ENCODE measurements at regions not wholly inside any gene's neighbourhood (a gene's known extent, or its start where the extent isn't known, plus 50 kb on each side); places are given as distances from the start of the nearest gene placed in this dataset.

DNA sequence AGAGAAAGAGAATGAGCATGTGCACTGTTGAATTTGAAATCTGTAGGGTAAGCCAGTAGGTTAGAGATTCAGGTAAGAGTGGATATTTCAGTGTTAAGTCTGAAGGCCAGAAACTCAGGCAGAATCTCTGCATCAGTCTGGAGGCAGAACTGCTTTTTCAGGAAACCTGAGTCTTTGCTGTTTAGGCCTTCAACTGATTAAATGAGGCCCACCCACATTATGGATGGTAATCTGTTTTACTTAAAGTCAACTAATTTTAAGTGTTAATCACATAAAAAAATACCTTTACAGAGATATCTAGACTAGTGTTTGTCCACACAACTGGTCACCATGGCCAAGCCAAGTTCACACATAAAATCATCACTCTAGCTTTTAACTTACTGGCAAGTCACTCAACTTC, 205.0 kb upstream of the DDHD1 start:
- DNase-seq (ENCODE audit: low read depth in 2 of 2), result no peak

DNA sequence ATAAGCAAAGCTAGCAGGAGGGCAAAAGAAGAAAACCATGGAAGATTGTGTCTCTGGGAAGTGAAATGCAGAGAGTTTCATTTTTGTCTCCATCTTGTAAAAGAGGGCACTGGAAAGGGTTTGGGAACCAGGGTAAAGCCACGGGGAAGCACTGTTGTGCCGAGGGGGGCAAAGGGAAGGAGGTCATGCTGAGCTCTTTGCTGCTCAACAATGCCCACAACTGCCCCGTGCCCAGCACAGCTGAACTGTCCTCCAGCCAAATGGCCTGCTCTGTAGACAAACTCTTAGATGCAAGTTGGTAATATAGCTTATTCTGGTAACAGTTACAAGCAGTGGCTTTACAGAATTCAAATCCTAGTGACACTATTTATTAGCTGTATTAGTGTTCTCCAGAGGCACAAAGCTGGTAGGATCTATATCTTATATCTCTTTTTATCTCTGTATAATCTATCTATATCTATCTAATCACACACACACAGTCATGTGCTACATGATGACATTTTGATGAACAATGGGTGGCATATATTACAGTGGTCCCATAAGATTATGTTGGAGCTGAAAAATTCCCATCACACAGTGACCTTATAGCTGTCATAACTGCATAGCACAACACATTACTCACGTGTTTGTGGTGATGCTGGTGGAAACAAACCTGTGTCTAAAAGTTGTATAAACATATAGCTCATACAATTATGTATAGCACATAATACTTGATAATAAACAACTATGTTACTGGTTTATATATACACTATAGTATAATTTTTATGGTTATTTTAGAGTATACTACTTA, 203.4 kb upstream of the DDHD1 start:
- DNase-seq (ENCODE audit: low read depth in 2 of 2), result no peak

DNA sequence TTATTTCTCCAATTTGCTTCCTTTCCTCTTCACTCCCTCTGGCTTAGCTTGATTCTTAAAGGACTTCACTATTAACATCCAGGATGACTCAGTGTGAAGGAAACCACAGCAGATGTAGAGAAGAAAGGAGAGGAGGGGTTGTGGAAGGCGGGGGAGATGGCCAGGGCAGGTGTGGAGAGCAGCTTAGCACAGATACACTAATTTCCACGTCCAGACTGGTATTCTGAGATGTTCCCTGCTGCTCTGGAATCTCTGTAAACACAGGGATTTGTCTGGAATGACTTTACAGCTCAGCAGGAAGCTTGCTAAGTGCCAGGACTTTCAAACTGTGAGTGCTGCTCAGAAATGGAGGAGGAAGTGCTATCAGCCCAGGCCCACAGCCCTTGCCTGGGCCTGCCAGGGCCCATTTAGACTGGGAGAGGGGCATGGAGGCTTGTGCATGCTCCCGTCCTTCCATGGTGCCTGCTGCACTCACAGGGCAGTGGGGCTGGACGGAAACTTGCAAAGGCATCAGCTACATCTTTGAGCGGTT, 202.5 kb upstream of the DDHD1 start:
- DNase-seq (ENCODE audit: low read depth in 2 of 2), result no peak

DNA sequence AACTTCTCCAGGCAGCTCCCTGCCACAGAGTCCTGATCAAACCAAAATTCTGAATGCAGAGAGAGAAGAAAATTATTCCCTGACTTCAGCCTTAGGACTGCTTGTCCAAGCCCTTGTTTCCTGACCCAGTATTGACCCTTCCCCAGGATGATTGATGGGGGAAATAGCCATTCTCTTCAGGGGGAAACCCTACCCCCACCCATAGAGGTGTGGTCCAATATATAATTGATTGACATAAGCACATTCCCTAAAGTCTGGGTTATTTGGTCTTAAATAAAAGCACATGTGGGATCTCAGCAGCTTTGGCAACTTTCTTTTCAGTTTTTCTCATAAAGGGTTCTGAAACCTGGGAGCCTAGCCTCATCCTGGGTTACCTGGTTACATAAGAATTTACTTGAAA, 201.2 kb upstream of the DDHD1 start:
- DNase-seq (ENCODE audit: low read depth in 2 of 2), result no peak

- no peak for DNase-seq (ENCODE audit: low read depth in 2 of 2)
These were observed 197.7 kb upstream of the DDHD1 start for GRCh38 chr14:53350866-53351265.

- DNase-seq (ENCODE audit: low read depth in 2 of 2), result no peak
These were observed 197.3 kb upstream of the DDHD1 start for GRCh38 chr14:53350429-53350828.

DNA sequence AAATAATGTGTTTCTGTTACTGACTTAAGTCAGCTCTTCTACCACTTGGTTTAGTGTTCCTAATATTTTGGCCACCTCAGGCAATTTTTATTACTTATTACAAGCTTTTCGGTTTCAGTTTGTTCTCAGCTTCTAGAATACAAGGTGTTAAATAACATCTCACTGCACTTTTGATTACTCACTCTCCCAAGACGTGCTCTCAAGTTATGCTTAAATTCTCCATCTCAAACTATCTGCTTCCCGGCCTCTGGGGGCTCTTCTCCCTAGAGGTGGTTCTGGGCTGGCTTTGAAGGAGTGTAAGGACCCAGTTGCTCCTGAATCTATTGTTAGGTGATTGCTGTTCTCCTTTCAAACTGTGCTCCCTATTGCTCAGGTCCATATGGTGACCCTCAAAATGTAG, 193.9 kb upstream of the DDHD1 start:
- no peak for DNase-seq (ENCODE audit: low read depth in 2 of 2)

DNA sequence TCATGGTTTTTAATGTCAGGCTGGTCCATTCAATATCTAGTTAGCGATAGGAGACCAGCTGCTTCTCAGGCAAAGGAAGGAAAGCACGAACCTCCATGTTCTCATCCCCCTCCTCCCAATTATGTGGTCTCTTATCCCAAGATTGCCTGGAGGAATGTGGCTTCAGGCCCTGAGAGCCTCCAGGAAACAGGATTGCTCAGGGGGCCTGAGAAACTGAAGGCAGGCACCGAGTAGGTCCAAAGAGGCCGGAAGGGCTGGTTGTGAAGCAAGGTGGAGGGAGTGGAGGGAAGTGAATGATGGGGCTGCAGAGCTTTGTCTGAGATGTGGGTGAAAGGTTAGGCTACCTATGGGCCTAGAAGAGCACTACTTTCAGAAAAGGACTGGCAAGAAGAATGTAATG, 188.2 kb upstream of the DDHD1 start:
- DNase-seq (ENCODE audit: low read depth in 2 of 2), result no peak

DNA sequence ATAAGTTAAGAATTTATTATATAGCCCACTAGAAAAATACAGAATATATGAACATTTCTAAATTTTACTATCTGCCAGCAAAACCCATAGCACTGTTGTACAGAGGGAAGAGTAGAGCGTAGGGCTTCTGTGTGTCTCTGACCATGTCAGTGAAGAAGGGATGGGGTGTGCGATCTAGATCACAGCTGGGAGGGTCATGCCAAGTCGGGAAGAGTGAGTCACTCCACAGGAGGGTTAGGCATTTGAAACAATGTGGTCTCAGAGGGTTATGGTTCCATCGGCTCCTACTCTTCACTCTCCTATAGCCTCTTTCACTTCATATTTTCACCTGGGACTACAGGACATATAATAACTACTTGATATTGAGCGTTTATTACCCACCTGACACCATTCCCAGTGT, 185.1 kb upstream of the DDHD1 start:
- no peak for DNase-seq (ENCODE audit: low read depth in 2 of 2)

- no peak for DNase-seq (ENCODE audit: low read depth in 2 of 2)
These were observed 183.6 kb upstream of the DDHD1 start for GRCh38 chr14:53336729-53337128.

DNA sequence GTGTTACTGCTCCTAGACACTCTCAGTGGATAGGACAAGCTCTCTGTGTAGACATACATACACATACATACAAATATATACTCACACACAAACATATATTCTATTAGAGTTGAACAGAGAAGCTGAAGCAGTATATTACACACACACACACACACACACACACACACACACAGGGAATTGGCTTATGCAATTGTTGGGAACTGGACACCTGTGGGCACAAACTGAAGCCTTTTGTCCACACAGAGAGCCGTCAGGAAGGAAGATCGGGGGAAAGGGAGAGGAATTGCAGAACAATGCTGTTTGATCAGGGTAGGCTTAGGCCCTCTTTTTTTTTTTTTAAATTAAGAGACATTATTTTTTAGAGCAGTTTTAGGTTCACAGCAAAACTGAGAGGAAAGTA, 180.7 kb upstream of the DDHD1 start:
- no peak for DNase-seq (ENCODE audit: low read depth in 2 of 2)

GRCh38 chr14:53331921-53332320, 178.8 kb upstream of the DDHD1 start:
- no peak for DNase-seq (ENCODE audit: low read depth in 2 of 2)

DNA sequence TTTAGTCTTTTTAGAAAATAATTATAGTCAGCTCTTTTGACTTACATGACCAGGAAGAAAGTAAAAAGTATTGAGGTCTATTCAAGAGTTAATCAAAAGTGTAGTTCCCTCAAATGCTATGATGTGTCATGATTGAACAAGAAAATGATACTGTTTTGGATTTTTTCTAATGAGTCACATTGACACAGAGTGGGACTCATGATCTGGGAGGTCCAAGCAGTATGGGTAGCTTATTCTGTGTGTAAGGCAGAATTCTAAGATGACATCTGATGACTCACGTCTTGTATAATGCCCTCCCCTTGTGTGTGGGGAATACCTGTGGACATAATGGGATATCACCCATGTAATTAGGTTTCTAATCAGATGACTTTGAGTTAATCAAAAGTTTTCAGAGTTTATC, 178.1 kb upstream of the DDHD1 start:
- no peak for DNase-seq (ENCODE audit: low read depth in 2 of 2)

DNA sequence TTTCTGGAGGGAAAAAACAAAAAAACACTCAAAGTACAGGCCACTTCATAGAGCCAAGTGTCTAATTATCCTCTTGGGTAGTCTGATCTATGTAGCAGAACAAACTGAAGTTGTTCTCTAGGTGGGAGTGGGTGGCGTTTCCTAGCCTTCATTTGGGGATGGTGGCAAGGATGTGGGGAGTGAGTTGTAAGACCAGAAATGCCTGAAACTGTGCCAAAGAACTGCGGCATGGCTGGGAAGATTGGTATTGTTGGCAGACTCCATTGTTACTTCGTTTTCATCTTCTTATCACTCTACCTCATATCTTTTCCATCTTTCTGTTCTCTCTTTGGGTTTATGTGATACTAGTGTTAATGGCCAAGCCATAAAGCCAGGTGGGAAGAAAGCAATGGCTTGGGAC, 177.3 kb upstream of the DDHD1 start:
- DNase-seq (ENCODE audit: low read depth in 2 of 2), result no peak

DNA sequence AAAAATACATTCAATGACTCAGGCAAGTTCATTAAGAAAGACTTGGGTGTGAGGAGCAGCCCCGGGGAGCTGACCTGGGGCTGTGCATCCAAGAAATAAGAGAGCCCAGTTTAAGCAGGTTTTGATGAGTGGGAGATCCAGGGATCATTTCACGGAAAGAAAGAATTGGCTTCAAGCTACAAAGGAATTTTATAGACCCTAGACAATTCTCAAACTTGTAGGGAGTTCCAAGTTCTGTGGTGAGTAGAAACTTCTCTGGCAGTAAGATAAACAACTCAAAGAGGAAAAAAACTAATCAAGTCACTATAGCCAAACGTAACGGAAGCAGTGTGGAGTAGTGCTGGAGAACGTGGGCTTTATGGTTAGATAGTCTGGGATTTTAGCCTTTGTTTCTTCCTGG, 175.7 kb upstream of the DDHD1 start:
- DNase-seq (ENCODE audit: low read depth in 2 of 2), result no peak

DNA sequence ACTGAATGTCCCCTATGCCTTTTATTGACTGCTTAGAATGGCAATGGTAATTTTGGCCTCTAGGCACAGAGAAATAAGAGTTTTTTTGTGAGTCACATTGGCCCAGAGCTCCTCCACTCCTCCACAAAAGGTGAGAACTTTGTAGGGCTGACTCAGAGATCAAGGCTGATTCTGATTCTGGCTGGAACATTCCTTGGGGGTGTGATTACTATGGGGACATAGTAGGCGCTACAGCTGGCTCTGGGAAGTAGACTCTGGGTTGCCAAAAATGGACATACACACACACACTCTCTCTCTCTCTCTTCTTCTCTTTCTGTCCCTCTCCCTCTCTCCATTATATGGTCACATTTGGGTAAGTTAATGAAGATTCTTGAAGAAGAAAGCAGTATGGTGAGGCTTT, 174.6 kb upstream of the DDHD1 start:
- no peak for DNase-seq (ENCODE audit: low read depth in 2 of 2)

- no peak for DNase-seq (ENCODE audit: low read depth in 2 of 2)
These were observed 172.2 kb upstream of the DDHD1 start for GRCh38 chr14:53325176-53325806.

GRCh38 chr14:53316504-53316903, 163.4 kb upstream of the DDHD1 start:
- no peak for DNase-seq (ENCODE audit: low read depth in 2 of 2)

GRCh38 chr14:53310412-53310811, 157.3 kb upstream of the DDHD1 start:
- DNase-seq (ENCODE audit: low read depth in 2 of 2), result no peak

- no peak for DNase-seq (ENCODE audit: low read depth in 2 of 2)
These were observed 153.8 kb upstream of the DDHD1 start for GRCh38 chr14:53306911-53307310.

DNA sequence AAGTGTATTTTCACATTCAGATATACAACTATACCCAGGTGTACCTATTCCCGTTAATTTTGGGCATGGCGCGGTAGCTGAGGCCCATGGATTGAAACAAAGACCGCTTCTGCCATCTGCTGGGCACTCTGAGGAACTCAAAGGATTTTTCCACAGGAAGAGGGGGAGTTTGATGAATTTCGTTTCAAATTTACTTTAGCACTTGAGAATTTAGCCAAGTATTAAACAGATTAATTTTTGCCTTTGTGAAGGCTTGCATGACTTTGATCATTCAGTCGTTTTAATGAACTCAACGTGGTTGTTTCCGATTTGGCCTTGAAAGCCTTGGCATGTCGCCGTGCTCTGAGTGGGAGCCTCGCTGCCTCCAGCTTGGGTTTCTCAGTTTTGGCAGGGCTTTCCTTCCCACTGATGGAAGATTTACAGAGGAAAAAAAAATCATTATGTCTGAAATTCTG, 153.2 kb upstream of the DDHD1 start:
- DNase-seq (ENCODE audit: low read depth in 2 of 2), result peak; percentile 28

- no peak for DNase-seq (ENCODE audit: low read depth in 2 of 2)
These were observed 151.7 kb upstream of the DDHD1 start for GRCh38 chr14:53304726-53305381.

Data from stimulated activated CD4-positive, alpha-beta T cell treated with anti-CD3 and anti-CD28 coated beads, Interleukin-1b, Interleukin-23, amount 100 ng/mL, for 4 hours (primary cell).